AG08395 (cell line): ENCODE measurements at regions not wholly inside any gene's neighbourhood (a gene's known extent, or its start where the extent isn't known, plus 50 kb on each side); places are given as distances from the start of the nearest gene placed in this dataset.

Source experiments
- DNase-seq: peaks from one replicate; pipeline ENCODE4 v3.0.0; 2012; ENCODE audit warnings: mixed read lengths, low spot score

GRCh38 chr14:45362505-45362904 lies 109.5 kb upstream of the MIS18BP1 start:
- DNase-seq = no peak

GRCh38 chr14:45361727-45362126 lies 108.7 kb upstream of the MIS18BP1 start:
- no peak for DNase-seq

- DNase-seq = no peak
Measured at GRCh38 chr14:45359746-45360145, 106.7 kb upstream of the MIS18BP1 start.

- no peak for DNase-seq
Measured at GRCh38 chr14:45332360-45332988, 79.5 kb upstream of the MIS18BP1 start.

- DNase-seq = no peak
Measured at GRCh38 chr14:45308745-45309397, 55.9 kb upstream of the MIS18BP1 start.
